ENCODE measurements at regions not wholly inside any gene's neighbourhood (a gene's known extent, or its start where the extent isn't known, plus 50 kb on each side); places are given as distances from the start of the nearest gene placed in this dataset.

DNA sequence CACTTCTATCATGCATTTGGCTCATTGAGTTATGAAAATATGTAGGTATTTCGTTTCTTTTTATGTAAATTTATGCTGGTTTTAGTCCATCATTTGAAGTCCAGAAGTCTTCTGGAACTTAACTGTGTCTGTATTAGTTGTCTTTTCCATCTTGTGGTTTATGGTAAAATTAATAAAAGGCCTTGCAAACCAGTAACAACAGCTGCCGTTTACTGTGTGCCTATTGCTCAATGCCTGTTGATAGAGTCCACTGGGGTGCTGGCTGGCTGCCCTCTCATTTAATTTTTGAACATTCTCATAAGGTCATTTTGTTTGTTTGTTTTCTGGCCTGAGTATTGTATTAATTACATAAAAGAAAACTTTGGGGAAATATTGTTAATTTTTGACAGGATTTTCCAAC is 98.0 kb downstream of the NAA11 start:
- H3K27ac ChIP-seq (ENCODE audit: low read depth in 1 of 2, low read length in 2 of 2), result no peak overlapping the region
- intact Hi-C loops (cut with DNase I), result no loop called here
- no peak overlapping the region for H3K4me3 ChIP-seq (ENCODE audit: low read length in 2 of 2)
- no peak for ATAC-seq (ENCODE audit: low FRiP score)
- no peaks in the 10 kb centered on the region for H3K9me3 ChIP-seq (ENCODE audit: control insufficient read depth, low read length)
- WGBS, 2 donors, result 69 to 71% methylated on average over 2 of the region's 2 CpGs
- H3K4me1 ChIP-seq (ENCODE audit: control insufficient read depth in 1 of 2, insufficient read depth in 2 of 2, low read length in 2 of 2), result no peaks in the 10 kb centered on the region
- H3K27me3 ChIP-seq (ENCODE audit: control insufficient read depth in 1 of 2, insufficient read depth in 2 of 2, low read length in 1 of 2), result no peaks in the 10 kb centered on the region
- DNase-seq, result no peak
- H3K36me3 ChIP-seq (ENCODE audit: control insufficient read depth in 1 of 2, insufficient read depth in 2 of 2, low read length in 1 of 2), result no peaks in the 10 kb centered on the region

DNA sequence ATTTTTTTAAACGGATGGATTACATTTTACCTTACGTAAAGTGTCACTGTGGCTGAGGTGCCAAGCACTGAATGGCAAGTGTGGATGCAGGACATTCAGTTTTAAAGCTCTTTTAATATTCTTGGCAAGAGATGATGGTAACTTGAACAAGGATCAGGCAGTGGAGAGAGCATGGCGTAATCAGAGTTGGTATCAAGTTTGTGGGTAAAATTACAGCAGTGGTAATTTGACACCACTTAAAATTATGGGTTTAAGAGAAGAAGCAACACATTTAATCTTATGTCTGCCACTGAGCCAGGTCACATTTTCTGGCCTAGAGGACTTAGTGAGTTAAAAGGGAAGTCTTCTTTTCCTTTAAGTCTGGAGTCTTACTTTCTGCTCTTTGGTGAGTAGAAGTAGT is 100.5 kb downstream of the NAA11 start:
- no peak overlapping the region for H3K4me3 ChIP-seq (ENCODE audit: low read length in 2 of 2)
- no peak for ATAC-seq (ENCODE audit: low FRiP score)
- intact Hi-C loops (cut with DNase I), result no loop called here
- 12 to 13% methylated on average over 3 of the region's 3 CpGs for WGBS, 2 donors
- H3K36me3 ChIP-seq (ENCODE audit: control insufficient read depth in 1 of 2, insufficient read depth in 2 of 2, low read length in 1 of 2), result no peaks in the 10 kb centered on the region
- H3K9me3 ChIP-seq (ENCODE audit: control insufficient read depth, low read length), result no peaks in the 10 kb centered on the region
- H3K27me3 ChIP-seq (ENCODE audit: control insufficient read depth in 1 of 2, insufficient read depth in 2 of 2, low read length in 1 of 2), result no peaks in the 10 kb centered on the region
- H3K4me1 ChIP-seq (ENCODE audit: control insufficient read depth in 1 of 2, insufficient read depth in 2 of 2, low read length in 2 of 2), result no peaks in the 10 kb centered on the region
- no peak overlapping the region for H3K27ac ChIP-seq (ENCODE audit: low read depth in 1 of 2, low read length in 2 of 2)
- DNase-seq, result no peak

- no peak for DNase-seq
- Histone ChIP-seq H3K27ac (ENCODE audit: low read depth in 1 of 2, low read length in 2 of 2) (no peak overlapping the region), H3K4me3 (ENCODE audit: low read length in 2 of 2) (no peak overlapping the region), H3K4me1 (ENCODE audit: control insufficient read depth in 1 of 2, insufficient read depth in 2 of 2, low read length in 2 of 2) (no peaks in the 10 kb centered on the region), H3K36me3 (ENCODE audit: control insufficient read depth in 1 of 2, insufficient read depth in 2 of 2, low read length in 1 of 2) (no peaks in the 10 kb centered on the region), H3K9me3 (ENCODE audit: control insufficient read depth, low read length) (no peaks in the 10 kb centered on the region), H3K27me3 (ENCODE audit: control insufficient read depth in 1 of 2, insufficient read depth in 2 of 2, low read length in 1 of 2) (no peaks in the 10 kb centered on the region)
- no peak for ATAC-seq (ENCODE audit: low FRiP score)
- intact Hi-C loops (cut with DNase I), result no loop called here
- 28 to 33% methylated on average over 2 of the region's 2 CpGs for WGBS, 2 donors
Observed at GRCh38 chr4:79224777-79225104, 101.1 kb downstream of the NAA11 start.

GRCh38 chr4:79223993-79224776 is 101.7 kb downstream of the NAA11 start:
- no peak overlapping the region for H3K27ac ChIP-seq (ENCODE audit: low read depth in 1 of 2, low read length in 2 of 2)
- no peaks in the 10 kb centered on the region for H3K36me3 ChIP-seq (ENCODE audit: control insufficient read depth in 1 of 2, insufficient read depth in 2 of 2, low read length in 1 of 2)
- WGBS, 2 donors, result 65 to 70% methylated on average over 5 of the region's 5 CpGs
- H3K4me3 ChIP-seq (ENCODE audit: low read length in 2 of 2), result no peak overlapping the region
- no peaks in the 10 kb centered on the region for H3K27me3 ChIP-seq (ENCODE audit: control insufficient read depth in 1 of 2, insufficient read depth in 2 of 2, low read length in 1 of 2)
- H3K9me3 ChIP-seq (ENCODE audit: control insufficient read depth, low read length), result no peaks in the 10 kb centered on the region
- no peaks in the 10 kb centered on the region for H3K4me1 ChIP-seq (ENCODE audit: control insufficient read depth in 1 of 2, insufficient read depth in 2 of 2, low read length in 2 of 2)
- intact Hi-C loops (cut with DNase I), result no loop called here
- DNase-seq, result no peak
- ATAC-seq (ENCODE audit: low FRiP score), result no peak

DNA sequence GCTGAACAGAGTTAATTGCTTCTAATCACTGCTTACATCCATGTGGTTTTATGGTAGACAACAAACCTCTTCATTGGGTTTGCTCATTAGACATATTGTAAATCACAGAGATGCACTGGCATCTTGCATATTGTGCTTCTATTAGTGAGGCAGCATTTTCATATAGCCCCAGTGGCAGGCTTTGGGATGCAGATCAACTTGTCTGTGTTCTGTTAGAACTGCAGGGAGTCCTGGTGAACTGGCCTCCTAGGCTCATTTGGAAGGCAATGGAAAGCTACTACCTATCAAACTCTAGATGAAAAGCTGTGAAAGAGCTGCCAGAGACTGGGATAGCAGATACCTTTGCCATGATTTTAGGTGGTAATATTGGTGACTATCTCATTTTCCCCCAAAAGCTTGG is 108.8 kb downstream of the NAA11 start:
- ATAC-seq (ENCODE audit: low FRiP score), result no peak
- no peaks in the 10 kb centered on the region for H3K36me3 ChIP-seq (ENCODE audit: control insufficient read depth in 1 of 2, insufficient read depth in 2 of 2, low read length in 1 of 2)
- H3K4me3 ChIP-seq (ENCODE audit: low read length in 2 of 2), result no peak overlapping the region
- no peak for DNase-seq
- intact Hi-C loops (cut with DNase I), result no loop called here
- H3K9me3 ChIP-seq (ENCODE audit: control insufficient read depth, low read length), result no peaks in the 10 kb centered on the region
- no peak overlapping the region for H3K27ac ChIP-seq (ENCODE audit: low read depth in 1 of 2, low read length in 2 of 2)
- no peaks in the 10 kb centered on the region for H3K27me3 ChIP-seq (ENCODE audit: control insufficient read depth in 1 of 2, insufficient read depth in 2 of 2, low read length in 1 of 2)
- no peaks in the 10 kb centered on the region for H3K4me1 ChIP-seq (ENCODE audit: control insufficient read depth in 1 of 2, insufficient read depth in 2 of 2, low read length in 2 of 2)

DNA sequence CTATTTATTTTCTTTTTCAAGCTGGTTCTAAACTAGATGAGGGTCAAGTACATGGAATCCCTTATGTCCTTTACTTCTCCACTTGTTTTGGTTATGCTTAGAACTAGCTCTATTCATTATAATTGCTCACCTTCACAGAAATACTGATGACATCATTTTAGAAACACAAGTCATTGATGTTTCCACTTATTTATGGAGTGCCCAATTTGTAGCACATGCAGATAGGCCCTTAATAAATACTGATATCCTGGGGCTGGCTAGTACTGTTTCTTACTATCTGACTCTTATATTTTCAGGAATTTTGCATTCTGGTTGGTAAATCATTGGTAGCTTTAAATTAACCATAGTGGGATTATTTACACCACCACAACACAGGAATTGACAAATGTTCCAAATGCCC is 112.2 kb downstream of the NAA11 start:
- H3K4me3 ChIP-seq (ENCODE audit: low read length in 2 of 2), result no peak overlapping the region
- ATAC-seq (ENCODE audit: low FRiP score), result no peak
- no peak overlapping the region for H3K27ac ChIP-seq (ENCODE audit: low read depth in 1 of 2, low read length in 2 of 2)
- no peak for DNase-seq
- H3K36me3 ChIP-seq (ENCODE audit: control insufficient read depth in 1 of 2, insufficient read depth in 2 of 2, low read length in 1 of 2), result no peaks in the 10 kb centered on the region
- intact Hi-C loops (cut with DNase I), result no loop called here
- H3K4me1 ChIP-seq (ENCODE audit: control insufficient read depth in 1 of 2, insufficient read depth in 2 of 2, low read length in 2 of 2), result no peaks in the 10 kb centered on the region
- H3K27me3 ChIP-seq (ENCODE audit: control insufficient read depth in 1 of 2, insufficient read depth in 2 of 2, low read length in 1 of 2), result no peaks in the 10 kb centered on the region
- H3K9me3 ChIP-seq (ENCODE audit: control insufficient read depth, low read length), result no peaks in the 10 kb centered on the region

DNA sequence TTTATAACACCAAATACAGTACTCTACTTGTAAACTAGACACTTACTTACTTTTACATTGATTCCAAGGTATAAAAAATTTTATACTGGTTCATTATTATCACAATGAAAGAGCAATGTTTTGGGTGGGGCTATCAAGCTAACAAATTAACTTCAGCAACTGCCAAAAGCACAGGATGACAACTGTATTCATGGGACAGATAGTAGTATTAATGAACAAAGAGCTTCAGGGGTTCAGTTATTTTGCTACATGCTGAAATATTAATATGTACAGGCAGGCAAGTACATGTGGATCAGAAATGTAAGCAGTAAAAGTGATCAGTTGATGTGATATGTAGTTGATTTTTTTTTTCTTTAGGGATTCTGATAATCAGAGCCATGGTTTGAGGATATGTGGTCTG is 112.9 kb downstream of the NAA11 start:
- intact Hi-C loops (cut with DNase I), result no loop called here
- Histone ChIP-seq H3K27ac (ENCODE audit: low read depth in 1 of 2, low read length in 2 of 2) (no peak overlapping the region), H3K4me3 (ENCODE audit: low read length in 2 of 2) (no peak overlapping the region), H3K27me3 (ENCODE audit: control insufficient read depth in 1 of 2, insufficient read depth in 2 of 2, low read length in 1 of 2) (no peaks in the 10 kb centered on the region), H3K9me3 (ENCODE audit: control insufficient read depth, low read length) (no peaks in the 10 kb centered on the region), H3K36me3 (ENCODE audit: control insufficient read depth in 1 of 2, insufficient read depth in 2 of 2, low read length in 1 of 2) (no peaks in the 10 kb centered on the region), H3K4me1 (ENCODE audit: control insufficient read depth in 1 of 2, insufficient read depth in 2 of 2, low read length in 2 of 2) (no peaks in the 10 kb centered on the region)
- ATAC-seq (ENCODE audit: low FRiP score), result no peak
- DNase-seq, result no peak

DNA sequence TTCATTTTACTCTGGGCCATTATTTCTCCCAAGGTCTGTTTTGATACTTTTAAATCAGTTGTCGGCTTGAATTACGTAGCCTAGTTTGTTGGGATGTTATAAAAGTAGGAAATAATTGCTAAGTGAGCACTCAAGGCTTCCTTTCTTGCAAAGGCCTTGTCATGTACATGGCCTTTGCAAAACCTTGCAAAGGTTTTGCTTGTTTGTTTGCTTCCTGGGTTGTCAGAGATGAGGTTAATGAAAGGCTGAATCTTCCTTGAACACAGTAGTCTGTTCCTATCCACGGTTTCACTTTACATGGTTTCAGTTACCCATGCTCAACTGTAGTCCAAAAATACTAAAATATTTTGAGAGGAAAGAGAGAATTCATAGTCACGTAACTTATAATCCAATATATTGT is 113.5 kb downstream of the NAA11 start:
- DNase-seq, result no peak
- no peak for ATAC-seq (ENCODE audit: low FRiP score)
- H3K27me3 ChIP-seq (ENCODE audit: control insufficient read depth in 1 of 2, insufficient read depth in 2 of 2, low read length in 1 of 2), result no peaks in the 10 kb centered on the region
- no peak overlapping the region for H3K27ac ChIP-seq (ENCODE audit: low read depth in 1 of 2, low read length in 2 of 2)
- no peaks in the 10 kb centered on the region for H3K4me1 ChIP-seq (ENCODE audit: control insufficient read depth in 1 of 2, insufficient read depth in 2 of 2, low read length in 2 of 2)
- H3K4me3 ChIP-seq (ENCODE audit: low read length in 2 of 2), result no peak overlapping the region
- no peaks in the 10 kb centered on the region for H3K9me3 ChIP-seq (ENCODE audit: control insufficient read depth, low read length)
- 86 to 87% methylated on average over 4 of the region's 4 CpGs for WGBS, 2 donors
- H3K36me3 ChIP-seq (ENCODE audit: control insufficient read depth in 1 of 2, insufficient read depth in 2 of 2, low read length in 1 of 2), result no peaks in the 10 kb centered on the region
- intact Hi-C loops (cut with DNase I), result no loop called here

DNA sequence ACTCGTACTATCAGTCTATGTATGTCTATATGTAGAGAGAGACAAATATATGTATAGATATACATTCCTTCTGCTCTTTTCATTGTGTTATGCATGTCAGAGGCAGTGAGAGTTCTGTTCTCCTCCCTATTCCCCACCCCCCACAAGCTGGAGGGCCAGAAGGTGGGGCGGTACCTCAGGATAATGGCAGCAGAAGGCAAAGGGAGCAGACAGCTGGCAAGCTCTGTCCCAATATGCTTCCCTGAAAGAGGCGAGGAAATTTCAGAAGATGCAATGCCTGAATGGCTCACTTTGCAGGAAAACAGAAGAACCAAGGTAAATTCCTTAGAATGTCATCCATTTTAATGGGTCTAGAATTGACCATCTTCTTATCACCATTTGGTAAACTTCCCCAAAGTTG is 114.4 kb downstream of the NAA11 start:
- WGBS, 2 donors, result 77 to 80% methylated on average over 3 of the region's 3 CpGs

More for the DNA sequence above, 114.4 kb downstream of the NAA11 start:
- H3K27ac ChIP-seq (ENCODE audit: low read depth in 1 of 2, low read length in 2 of 2), result no peak overlapping the region
- no peaks in the 10 kb centered on the region for H3K4me1 ChIP-seq (ENCODE audit: control insufficient read depth in 1 of 2, insufficient read depth in 2 of 2, low read length in 2 of 2)
- DNase-seq, result no peak
- H3K27me3 ChIP-seq (ENCODE audit: control insufficient read depth in 1 of 2, insufficient read depth in 2 of 2, low read length in 1 of 2), result no peaks in the 10 kb centered on the region
- no peaks in the 10 kb centered on the region for H3K36me3 ChIP-seq (ENCODE audit: control insufficient read depth in 1 of 2, insufficient read depth in 2 of 2, low read length in 1 of 2)
- H3K9me3 ChIP-seq (ENCODE audit: control insufficient read depth, low read length), result no peaks in the 10 kb centered on the region
- no peak overlapping the region for H3K4me3 ChIP-seq (ENCODE audit: low read length in 2 of 2)
- no peak for ATAC-seq (ENCODE audit: low FRiP score)
- intact Hi-C loops (cut with DNase I), result no loop called here
